ENCODE measurements at regions not wholly inside any gene's neighbourhood (a gene's known extent, or its start where the extent isn't known, plus 50 kb on each side); places are given as distances from the start of the nearest gene placed in this dataset.

DNA sequence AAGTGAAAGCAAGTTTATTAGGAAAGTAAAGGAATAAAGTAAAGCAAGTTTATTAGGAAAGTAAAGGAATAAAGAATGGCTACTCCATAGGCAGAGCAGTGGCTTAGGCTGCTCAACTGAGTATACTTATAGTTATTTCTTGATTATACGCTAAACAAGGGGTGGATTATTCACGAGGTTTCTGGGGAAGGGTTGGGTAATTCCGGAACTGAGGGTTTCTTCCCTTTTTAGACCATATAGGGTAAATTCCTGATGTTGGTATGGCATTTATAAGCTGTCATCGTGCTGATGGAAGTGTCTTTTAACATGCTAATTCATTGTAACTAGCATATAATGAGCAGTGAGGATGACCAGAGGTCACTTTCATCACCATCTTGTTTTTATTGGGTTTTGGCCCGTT is 194.3 kb downstream of the DLEU7 start:
- Histone ChIP-seq H3K27me3 (ENCODE audit: insufficient read depth, low read depth) (no peaks in the 10 kb centered on the region), H2AFZ (no peak overlapping the region), H3K9me3 (ENCODE audit: insufficient read depth, low read depth) (peaks cover 23% of the 10 kb centered on the region; the same call in 1 of the 2 replicates), H3F3A (ENCODE audit: insufficient read depth, low read depth) (peaks cover 22% of the 10 kb centered on the region), H3K4me2 (no peak overlapping the region), H3K9me2 (ENCODE audit: insufficient read depth) (no peaks in the 10 kb centered on the region), H3K4me3 (no peak overlapping the region), H3K4me1 (replicated peaks; ENCODE audit: insufficient read depth) (peaks cover 28% of the 10 kb centered on the region), H4K20me1 (ENCODE audit: insufficient read depth) (no peaks in the 10 kb centered on the region), H3K36me3 (ENCODE audit: low read depth) (no peaks in the 10 kb centered on the region), H3K27ac (no peak overlapping the region), H3K79me2 (ENCODE audit: low read depth) (no peaks in the 10 kb centered on the region)
- intact Hi-C loops (cut with micrococcal nuclease; ENCODE audit: unreplicated experiment) = loop anchor here (10.0 kb wide), 1 partner anchor 66 kb away; no protein-coding TSS in a partner anchor
- no TSS peak for BruUV-seq (replicated peaks)
- ChIA-PET CTCF (no interaction called here), POLR2A (ENCODE audit: unreplicated experiment) (no interaction called here)
- TF ChIP-seq, protein P1, sequence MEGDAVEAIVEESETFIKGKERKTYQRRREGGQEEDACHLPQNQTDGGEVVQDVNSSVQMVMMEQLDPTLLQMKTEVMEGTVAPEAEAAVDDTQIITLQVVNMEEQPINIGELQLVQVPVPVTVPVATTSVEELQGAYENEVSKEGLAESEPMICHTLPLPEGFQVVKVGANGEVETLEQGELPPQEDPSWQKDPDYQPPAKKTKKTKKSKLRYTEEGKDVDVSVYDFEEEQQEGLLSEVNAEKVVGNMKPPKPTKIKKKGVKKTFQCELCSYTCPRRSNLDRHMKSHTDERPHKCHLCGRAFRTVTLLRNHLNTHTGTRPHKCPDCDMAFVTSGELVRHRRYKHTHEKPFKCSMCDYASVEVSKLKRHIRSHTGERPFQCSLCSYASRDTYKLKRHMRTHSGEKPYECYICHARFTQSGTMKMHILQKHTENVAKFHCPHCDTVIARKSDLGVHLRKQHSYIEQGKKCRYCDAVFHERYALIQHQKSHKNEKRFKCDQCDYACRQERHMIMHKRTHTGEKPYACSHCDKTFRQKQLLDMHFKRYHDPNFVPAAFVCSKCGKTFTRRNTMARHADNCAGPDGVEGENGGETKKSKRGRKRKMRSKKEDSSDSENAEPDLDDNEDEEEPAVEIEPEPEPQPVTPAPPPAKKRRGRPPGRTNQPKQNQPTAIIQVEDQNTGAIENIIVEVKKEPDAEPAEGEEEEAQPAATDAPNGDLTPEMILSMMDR (conservative IDR thresholded peaks at IDR 0.05) = no peak
- no peak for TF ChIP-seq EZH2 (IDR thresholded peaks at IDR 0.05; ENCODE audit: low read depth)
- DNase-seq = no peak

DNA sequence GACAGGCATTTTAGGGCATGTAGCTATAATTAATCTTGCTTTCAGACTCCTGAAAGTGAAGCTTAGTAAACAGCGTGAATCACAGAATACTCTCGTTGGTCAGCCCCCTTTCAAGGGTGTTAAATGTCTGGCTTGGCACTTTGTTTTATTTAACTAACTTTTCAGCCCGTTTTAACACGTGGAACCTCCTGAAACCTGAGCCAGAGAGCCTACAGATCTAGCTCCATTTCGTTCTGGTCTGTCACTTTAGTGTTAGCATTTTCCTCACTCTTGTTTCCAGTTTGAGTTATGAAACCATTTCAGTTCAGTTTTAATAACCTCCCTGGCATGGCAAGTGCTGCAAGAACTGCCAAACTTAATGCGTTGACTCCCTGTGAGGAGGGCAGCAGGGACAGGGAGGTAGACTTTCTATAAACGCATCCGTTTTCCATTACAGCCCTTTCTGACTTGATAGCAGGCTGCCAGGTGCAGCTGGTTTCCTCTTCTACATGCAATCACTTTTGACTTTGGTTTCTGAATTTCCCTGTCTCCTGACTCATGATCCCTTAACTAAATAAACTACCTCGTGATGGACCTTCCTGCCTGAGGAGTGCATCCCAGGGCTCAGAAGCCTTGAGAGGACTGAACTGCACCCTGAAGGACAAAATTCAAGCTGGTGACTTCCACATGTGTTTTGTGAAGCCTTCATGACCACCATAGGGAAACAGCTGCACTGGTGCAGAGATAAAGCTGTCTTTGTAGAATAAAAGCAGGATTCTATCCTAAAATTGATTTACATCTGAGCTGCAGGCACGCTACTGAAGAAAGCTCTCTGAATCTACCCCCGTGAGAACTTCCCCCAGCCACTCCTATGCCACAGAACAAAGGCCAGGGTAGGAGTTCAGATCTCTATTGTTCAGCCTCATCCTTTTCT is 192.6 kb downstream of the DLEU7 start:
- Histone ChIP-seq H3K4me3 (no peak overlapping the region), H3K4me1 (replicated peaks; ENCODE audit: insufficient read depth) (peaks cover 12% of the 10 kb centered on the region), H3K27ac (no peak overlapping the region), H3F3A (ENCODE audit: insufficient read depth, low read depth) (peaks cover 6% of the 10 kb centered on the region), H3K9me3 (ENCODE audit: insufficient read depth, low read depth) (peaks cover 15% of the 10 kb centered on the region; the same call in 1 of the 2 replicates), H3K36me3 (ENCODE audit: low read depth) (no peaks in the 10 kb centered on the region), H3K9me2 (ENCODE audit: insufficient read depth) (no peaks in the 10 kb centered on the region), H3K79me2 (ENCODE audit: low read depth) (no peaks in the 10 kb centered on the region), H2AFZ (no peak overlapping the region), H3K27me3 (ENCODE audit: insufficient read depth, low read depth) (no peaks in the 10 kb centered on the region), H3K4me2 (no peak overlapping the region), H4K20me1 (ENCODE audit: insufficient read depth) (no peaks in the 10 kb centered on the region)
- POLR2A ChIA-PET (ENCODE audit: unreplicated experiment) = no interaction called here
- CTCF ChIA-PET = no interaction called here
- BruUV-seq (replicated peaks) = no TSS peak
- TF ChIP-seq, protein P1 (conservative IDR thresholded peaks at IDR 0.05) = no peak
- no peak for TF ChIP-seq EZH2 (IDR thresholded peaks at IDR 0.05; ENCODE audit: low read depth)
- DNase-seq = no peak
- intact Hi-C loops (cut with micrococcal nuclease; ENCODE audit: unreplicated experiment) = no loop called here

DNA sequence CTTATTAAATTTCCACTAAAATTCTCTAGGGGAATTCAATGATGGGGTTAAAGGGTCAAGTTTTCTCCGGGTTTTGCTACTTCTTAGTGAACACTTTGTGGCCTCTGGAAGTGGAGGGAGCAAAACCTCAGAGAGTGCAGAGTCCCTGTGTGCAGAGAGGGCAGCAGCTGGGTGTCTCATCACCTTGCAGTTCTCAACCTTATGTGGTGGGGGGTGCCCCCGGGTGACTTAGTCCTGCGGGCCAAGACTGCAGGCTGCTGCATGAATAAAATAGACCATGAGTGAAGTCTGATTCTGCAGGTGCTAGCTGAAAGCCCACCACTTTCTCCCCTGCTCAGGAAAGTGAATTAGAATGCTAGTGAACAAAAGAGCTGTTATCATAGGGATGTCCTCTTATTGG is 191.6 kb downstream of the DLEU7 start:
- no peaks in the 10 kb centered on the region for H3K27me3 ChIP-seq (ENCODE audit: insufficient read depth, low read depth)
- POLR2A ChIA-PET (ENCODE audit: unreplicated experiment) = no interaction called here
- BruUV-seq (replicated peaks) = no TSS peak
- no peak overlapping the region for H2AFZ ChIP-seq
- no peak overlapping the region for H3K4me3 ChIP-seq
- intact Hi-C loops (cut with micrococcal nuclease; ENCODE audit: unreplicated experiment) = no loop called here
- CTCF ChIA-PET = no interaction called here
- no peaks in the 10 kb centered on the region for H4K20me1 ChIP-seq (ENCODE audit: insufficient read depth)
- H3K4me1 ChIP-seq (replicated peaks; ENCODE audit: insufficient read depth) = 0 out of 2 replicates have a peak, but pooled peaks cover 6% of the 10 kb centered on the region
- peaks cover 10% of the 10 kb centered on the region; the same call in 1 of the 2 replicates for H3K9me3 ChIP-seq (ENCODE audit: insufficient read depth, low read depth)
- no peaks in the 10 kb centered on the region for H3F3A ChIP-seq (ENCODE audit: insufficient read depth, low read depth)
- H3K79me2 ChIP-seq (ENCODE audit: low read depth) = no peaks in the 10 kb centered on the region
- H3K36me3 ChIP-seq (ENCODE audit: low read depth) = no peaks in the 10 kb centered on the region
- DNase-seq = no peak
- no peak overlapping the region for H3K4me2 ChIP-seq
- no peak overlapping the region for H3K27ac ChIP-seq
- H3K9me2 ChIP-seq (ENCODE audit: insufficient read depth) = no peaks in the 10 kb centered on the region
- no peak for TF ChIP-seq EZH2 (IDR thresholded peaks at IDR 0.05; ENCODE audit: low read depth)
- TF ChIP-seq, protein P1 (conservative IDR thresholded peaks at IDR 0.05) = no peak

Measured in PC-9 (cell line).